HCT116 (cell line): ENCODE measurements at regions not wholly inside any gene's neighbourhood (a gene's known extent, or its start where the extent isn't known, plus 50 kb on each side); places are given as distances from the start of the nearest gene placed in this dataset.

Experiments
- ATAC-seq: fragments of 200-7000 bp; cut with Tn5 transposase; 2 replicates; pipeline ENCODE4 v1.9.1; 2020; ENCODE audit warnings: mild to moderate bottlenecking, moderate library complexity
- BruUV-seq: library from RNA; stranded (reverse); fragments of 400-500 nt; replicated peaks from 2 replicates; lab custom pipeline; 2021; lab: Mats Ljungman, UMichigan
- CTCF ChIA-PET: fragments of 300-600 bp; sonication (Branson Sonifier 250); formaldehyde crosslinking; loops from one replicate; lab custom pipeline; 2021; ENCODE audit warnings: antibody characterized with exemption; lab: Charles Lee
- POLR2A ChIA-PET: fragments of 300-600, 350-600 bp; sonication (Branson Sonifier 250); formaldehyde crosslinking; loops from one replicate; lab custom pipeline; 2021; ENCODE audit warnings: antibody characterized with exemption; lab: Charles Lee
- RAD21 ChIA-PET, 2 experiments: fragments of 300-600 bp; sonication (Branson Sonifier 250); formaldehyde crosslinking; loops; one replicate each; lab custom pipeline; 2023; ENCODE audit warnings: low total read pairs in 2 of 2; ENCODE audit not compliant: uncharacterized antibody in 2 of 2, unreplicated experiment in 2 of 2, low non-redundant PET in 1 of 2; lab: Charles Lee
- DNase-seq: peaks from one replicate; pipeline ENCODE4 v3.0.0-alpha.2; 2010; ENCODE audit warnings: low read depth, low spot score
- H2AFZ ChIP-seq: fragments of 200-600 bp; shearing (Covaris generic), sonication (generic); 2 replicates; pipeline ENCODE4 v1.6.1; 2017; ENCODE audit warnings: low read depth, mixed run types, mixed read lengths, antibody characterized with exemption, low read length; ENCODE audit not compliant: poor library complexity, severe bottlenecking
- H3K27ac ChIP-seq: 2 replicates; pipeline ENCODE4 v1.5.1; 2012; ENCODE audit warnings: low read depth, low read length
- H3K27me3 ChIP-seq: fragments of 200-600 bp; sonication (generic); 2 replicates; pipeline ENCODE4 v1.6.1; 2016; ENCODE audit warnings: mixed run types, low read length, mixed read lengths; ENCODE audit not compliant: insufficient read depth
- H3K36me3 ChIP-seq, 2 experiments: fragments of 200-500 bp in 1 of 2; fragments of 200-600 bp in 1 of 2; sonication (Bioruptor generic) in 1 of 2; sonication (generic) in 1 of 2; 2 replicates each; pipeline versions ENCODE4 v1.5.1 to v1.6.1; 2014 to 2016; ENCODE audit warnings: low read length in 2 of 2, inconsistent platforms in 1 of 2, mixed read lengths in 1 of 2, mixed run types in 1 of 2; ENCODE audit not compliant: insufficient read depth in 2 of 2, control insufficient read depth in 1 of 2
- H3K4me1 ChIP-seq, 2 experiments: fragments of 200-600 bp in 1 of 2; sonication (generic) in 1 of 2; 2 replicates each; pipeline versions ENCODE4 v1.5.1 to v1.6.1; 2012 to 2017; ENCODE audit warnings: low read length in 2 of 2, inconsistent platforms in 1 of 2, mild to moderate bottlenecking in 1 of 2, mixed read lengths in 1 of 2, mixed run types in 1 of 2, moderate library complexity in 1 of 2; ENCODE audit not compliant: insufficient read depth in 2 of 2, control insufficient read depth in 1 of 2
- H3K4me2 ChIP-seq: fragments of 200-600 bp; sonication (generic); 2 replicates; pipeline ENCODE4 v1.6.1; 2017; ENCODE audit warnings: mixed run types, low read length, mixed read lengths
- H3K4me3 ChIP-seq, 2 experiments: fragments of 200-600 bp in 1 of 2; sonication (generic) in 1 of 2; replicated peaks in 1 of 2; 2 replicates each; pipeline ENCODE4 v1.5.1; 2011 to 2016; ENCODE audit warnings: low read length in 2 of 2, control low read depth in 1 of 2, low read depth in 1 of 2, mild to moderate bottlenecking in 1 of 2, mixed read lengths in 1 of 2, mixed run types in 1 of 2
- H3K79me2 ChIP-seq: fragments of 200-600 bp; sonication (generic); 2 replicates; pipeline ENCODE4 v1.6.1; 2017; ENCODE audit warnings: mild to moderate bottlenecking, mixed run types, low read length, moderate library complexity, mixed read lengths; ENCODE audit not compliant: insufficient read depth
- H3K9ac ChIP-seq: fragments of 200-600 bp; sonication (generic); 2 replicates; pipeline ENCODE4 v1.6.1; 2016; ENCODE audit warnings: low read length, mixed read lengths
- H3K9me2 ChIP-seq: fragments of 200-600 bp; sonication (generic), shearing (Covaris generic); 2 replicates; pipeline ENCODE4 v1.6.1; 2017; ENCODE audit warnings: mixed run types, mild to moderate bottlenecking, moderate library complexity; ENCODE audit not compliant: insufficient read depth
- H3K9me3 ChIP-seq, 2 experiments: fragments of 200-500 bp in 1 of 2; fragments of 200-600 bp in 1 of 2; sonication (Bioruptor generic) in 1 of 2; sonication (generic) in 1 of 2; 2 replicates each; pipeline ENCODE4 v1.6.1; 2014 to 2017; ENCODE audit warnings: low read length in 2 of 2, mixed read lengths in 2 of 2, inconsistent platforms in 1 of 2, low read depth in 1 of 2, mild to moderate bottlenecking in 1 of 2, mixed run types in 1 of 2, moderate library complexity in 1 of 2; ENCODE audit not compliant: control insufficient read depth in 1 of 2, insufficient read depth in 1 of 2
- H4K20me1 ChIP-seq: fragments of 200-600 bp; sonication (generic), shearing (Covaris generic); 2 replicates; pipeline ENCODE4 v1.6.1; 2017; ENCODE audit warnings: mixed run types, mild to moderate bottlenecking, moderate library complexity; ENCODE audit not compliant: insufficient read depth
- ATF3 ChIP-seq: IDR thresholded peaks from 2 replicates; pipeline ENCODE4 v1.6.1; 2012
- CBX3 ChIP-seq: IDR thresholded peaks from 2 replicates; pipeline ENCODE4 v1.6.1; 2012; ENCODE audit warnings: low read depth
- CEBPB ChIP-seq: IDR thresholded peaks from 2 replicates; pipeline ENCODE4 v1.6.1; 2012; ENCODE audit warnings: low read depth
- EGR1 ChIP-seq: IDR thresholded peaks from 2 replicates; pipeline ENCODE4 v1.6.1; 2012; ENCODE audit warnings: low read depth
- FOSL1 ChIP-seq: IDR thresholded peaks from 2 replicates; pipeline ENCODE4 v1.6.1; 2012; ENCODE audit warnings: low read depth
- JUND ChIP-seq: IDR thresholded peaks from 2 replicates; pipeline ENCODE4 v1.6.1; 2012
- RAD21 ChIP-seq: IDR thresholded peaks from 2 replicates; pipeline ENCODE4 v1.6.1; 2012; ENCODE audit warnings: low read depth, mild to moderate bottlenecking
- SP1 ChIP-seq: IDR thresholded peaks from 2 replicates; pipeline ENCODE4 v1.6.1; 2012; ENCODE audit warnings: low read depth
- SRF ChIP-seq: IDR thresholded peaks from 2 replicates; pipeline ENCODE4 v1.6.1; 2012; ENCODE audit warnings: low read depth
- TCF7L2 ChIP-seq: IDR thresholded peaks from 2 replicates; pipeline ENCODE4 v1.7.0; 2011; ENCODE audit warnings: borderline replicate concordance, inconsistent platforms; ENCODE audit not compliant: insufficient read depth, insufficient read length; ENCODE audit errors: extremely low read depth
- YY1 ChIP-seq: IDR thresholded peaks from 2 replicates; pipeline ENCODE4 v1.6.1; 2011; ENCODE audit warnings: low read length, low read depth, moderate library complexity, mild to moderate bottlenecking; ENCODE audit not compliant: insufficient replicate concordance; ENCODE audit errors: extremely low read depth
- ZBTB33 ChIP-seq: IDR thresholded peaks from 2 replicates; pipeline ENCODE4 v1.6.1; 2011; ENCODE audit warnings: mild to moderate bottlenecking, low read length, moderate library complexity; ENCODE audit not compliant: insufficient replicate concordance; ENCODE audit errors: extremely low read depth
- ZNF274 ChIP-seq: fragments of 200-500 bp; sonication (Bioruptor generic); IDR thresholded peaks from 2 replicates; pipeline ENCODE4 v1.6.1; 2014; ENCODE audit warnings: mild to moderate bottlenecking, low read depth, low read length, inconsistent platforms
- intact Hi-C: fragments of 100-400 bp; cut with micrococcal nuclease; formaldehyde crosslinking; loops from 2 replicates; pipeline ENCODE4 v1.10.0; 2022

GRCh38 chr20:39347626-39348025 is 385.5 kb downstream of the DHX35 start:
- ATAC-seq = no peak
- TF ChIP-seq ZBTB33 (no peak), YY1 (no peak), EGR1 (no peak), RAD21 (no peak), JUND (no peak), ZNF274 (no peak), SRF (no peak), CBX3 (no peak), CEBPB (no peak), TCF7L2 (no peak), FOSL1 (no peak), SP1 (no peak), ATF3 (no peak)
- H3K27ac ChIP-seq = no peak overlapping the region
- no peak overlapping the region for H3K4me3 ChIP-seq
- intact Hi-C loops = no loop called here
- no peaks in the 10 kb centered on the region; a peak in 1 of 4 replicates for H3K9me3 ChIP-seq
- POLR2A ChIA-PET = no interaction called here
- no peaks in the 10 kb centered on the region for H4K20me1 ChIP-seq
- CTCF ChIA-PET = no interaction called here
- H3K36me3 ChIP-seq = no peaks in the 10 kb centered on the region
- H3K79me2 ChIP-seq = no peaks in the 10 kb centered on the region
- no peaks in the 10 kb centered on the region for H3K9me2 ChIP-seq
- H3K4me1 ChIP-seq = no peaks in the 10 kb centered on the region
- H3K4me2 ChIP-seq = no peak overlapping the region
- H2AFZ ChIP-seq = no peak overlapping the region
- RAD21 ChIA-PET = no interaction called here
- no TSS peak for BruUV-seq
- H3K27me3 ChIP-seq = no peaks in the 10 kb centered on the region
- no peak overlapping the region for H3K9ac ChIP-seq
- DNase-seq = no peak
